A549 (cell line): ENCODE measurements at regions not wholly inside any gene's neighbourhood (a gene's known extent, or its start where the extent isn't known, plus 50 kb on each side); places are given as distances from the start of the nearest gene placed in this dataset.

Experiments used
- ATAC-seq, 2 experiments: fragments of 200-7000 bp in 1 of 2; fragments of >200 bp in 1 of 2; cut with Nextera tagmentation in 1 of 2; cut with Tn5 transposase in 1 of 2; 3 replicates each; pipeline versions ENCODE4 v1.8.0 to v1.9.1; 2018 to 2020; ENCODE audit warnings: mild to moderate bottlenecking in 1 of 2, moderate library complexity in 1 of 2
- CTCF ChIA-PET: fragments of 300-600 bp; sonication (Branson Sonifier 250); formaldehyde crosslinking; extraction: SDS; loops from one replicate; lab custom pipeline; 2021; ENCODE audit warnings: antibody characterized with exemption, inconsistent platforms; lab: Yijun Ruan, JAX
- POLR2A ChIA-PET: fragments of 350-600 bp; formaldehyde crosslinking; extraction: SDS; loops from one replicate; lab custom pipeline; 2021; ENCODE audit warnings: antibody characterized with exemption, inconsistent platforms; lab: Yijun Ruan, JAX
- DNase-seq, 2 experiments: peaks; one replicate each; pipeline versions ENCODE4 v3.0.0 to v3.0.0-alpha.2; 2011 to 2016; ENCODE audit warnings: low read depth in 1 of 2, low spot score in 1 of 2
- FAIRE-seq: peaks from 2 replicates; lab custom pipeline; 2011; peaks lifted over from hg19 to GRCh38; lab: Jason Lieb, UNC
- H3K27ac ChIP-seq, 2 experiments: fragments of >200 bp; sonication (Bioruptor Twin); formaldehyde crosslinking; 3 replicates each; pipeline ENCODE4 v1.5.1; 2016 to 2017
- H3K4me1 ChIP-seq: fragments of >200 bp; sonication (Bioruptor Twin); formaldehyde crosslinking; 3 replicates; pipeline ENCODE4 v1.6.1; 2016
- H3K4me2 ChIP-seq: fragments of >200 bp; sonication (Bioruptor Twin); formaldehyde crosslinking; 3 replicates; pipeline ENCODE4 v1.6.1; 2016
- H3K4me3 ChIP-seq: fragments of >200 bp; sonication (Bioruptor Twin); formaldehyde crosslinking; 3 replicates; pipeline ENCODE4 v1.5.1; 2016
- H3K9me3 ChIP-seq: fragments of >200 bp; sonication (Bioruptor Twin); formaldehyde crosslinking; 3 replicates; pipeline ENCODE4 v1.6.1; 2016
- BCL3 ChIP-seq: fragments of >200 bp; sonication (Bioruptor Twin); formaldehyde crosslinking; IDR thresholded peaks from 3 replicates; pipeline ENCODE4 v1.6.1; 2016
- BHLHE40 ChIP-seq: IDR thresholded peaks from 2 replicates; pipeline ENCODE4 v1.6.1; 2012; ENCODE audit warnings: low read depth, low read length, inconsistent platforms
- CBX8 ChIP-seq: fragments of 200-600 bp; sonication (generic); IDR thresholded peaks from 2 replicates; pipeline ENCODE4 v1.6.1; 2016
- CEBPB ChIP-seq, 2 experiments: fragments of >200 bp in 1 of 2; sonication (Bioruptor Twin) in 1 of 2; formaldehyde crosslinking in 1 of 2; IDR thresholded peaks; 2 replicates each; pipeline ENCODE4 v1.6.1; 2012 to 2016
- CHD2 ChIP-seq: fragments of 150-350 bp; IDR thresholded peaks from 2 replicates; pipeline ENCODE4 v1.6.1; 2014; ENCODE audit warnings: low read length; ENCODE audit not compliant: partially characterized antibody
- ELK1 ChIP-seq: fragments of 150-350 bp; IDR thresholded peaks from 2 replicates; pipeline ENCODE4 v1.6.1; 2014; ENCODE audit warnings: low read depth, mild to moderate bottlenecking, low read length
- ESRRA ChIP-seq: fragments of 150-350 bp; IDR thresholded peaks from 2 replicates; pipeline ENCODE4 v1.6.1; 2014; ENCODE audit warnings: mild to moderate bottlenecking, low read length, borderline replicate concordance
- FOSL2 ChIP-seq, 2 experiments: fragments of 450-650 bp in 1 of 2; fragments of >200 bp in 1 of 2; sonication (Bioruptor Twin) in 1 of 2; formaldehyde crosslinking; IDR thresholded peaks; 2 replicates each; pipeline versions ENCODE4 v1.5.0 to v1.6.1; 2016 to 2020; ENCODE audit warnings: mild to moderate bottlenecking in 1 of 2, moderate library complexity in 1 of 2
- HOXA7 ChIP-seq: fragments of 250-450 bp; sonication (Bioruptor Pico); IDR thresholded peaks from 2 replicates; pipeline ENCODE4 v1.5.0; 2020; ENCODE audit warnings: mild to moderate bottlenecking, moderate library complexity
- HOXB5 ChIP-seq: fragments of 250-450 bp; sonication (Bioruptor Pico); IDR thresholded peaks from 2 replicates; pipeline ENCODE4 v1.5.0; 2020; ENCODE audit warnings: mild to moderate bottlenecking, moderate library complexity
- JUN ChIP-seq, 2 experiments: fragments of >200 bp; sonication (Bioruptor Twin); formaldehyde crosslinking; IDR thresholded peaks; 2 replicates in 1 of 2; 3 replicates in 1 of 2; pipeline ENCODE4 v1.6.1; 2016 to 2017
- JUNB ChIP-seq: fragments of >200 bp; sonication (Bioruptor Twin); formaldehyde crosslinking; IDR thresholded peaks from 2 replicates; pipeline ENCODE4 v1.6.1; 2016
- KDM1A ChIP-seq: fragments of 200-600 bp; sonication (generic); IDR thresholded peaks from 2 replicates; pipeline ENCODE4 v1.6.1; 2016; ENCODE audit warnings: low read depth, mild to moderate bottlenecking
- MAFK ChIP-seq: fragments of 450-650 bp; IDR thresholded peaks from 2 replicates; pipeline ENCODE4 v1.6.1; 2014; ENCODE audit not compliant: partially characterized antibody
- MAX ChIP-seq: IDR thresholded peaks from 2 replicates; pipeline ENCODE4 v1.6.1; 2012
- NPAS2 ChIP-seq: fragments of 250-450 bp; sonication (Bioruptor Pico); IDR thresholded peaks from 2 replicates; pipeline ENCODE4 v1.8.0; 2022; ENCODE audit warnings: mild to moderate bottlenecking, moderate library complexity, borderline replicate concordance
- PBX3 ChIP-seq: IDR thresholded peaks from 2 replicates; pipeline ENCODE4 v1.6.1; 2012
- RFX5 ChIP-seq: fragments of 450-650 bp; IDR thresholded peaks from 2 replicates; pipeline ENCODE4 v1.7.1; 2014; ENCODE audit warnings: antibody characterized with exemption, mild to moderate bottlenecking, moderate library complexity
- SREBF2 ChIP-seq: fragments of 450-650 bp; IDR thresholded peaks from 2 replicates; pipeline ENCODE4 v1.6.1; 2014; ENCODE audit warnings: mild to moderate bottlenecking, moderate library complexity
- ZFP36 ChIP-seq: fragments of 450-650 bp; IDR thresholded peaks from 2 replicates; pipeline ENCODE4 v1.6.1; 2014; ENCODE audit warnings: borderline replicate concordance; ENCODE audit not compliant: partially characterized antibody
- WGBS: methylation state at CpG from one replicate; pipeline ENCODE4 v1.1.6; 2017; ENCODE audit errors: missing lambda C conversion rate; 5-methylcytosine and 5-hydroxymethylcytosine counted together

- ATAC-seq (no peak), DNase-seq (no peak), FAIRE-seq (no peak)
- TF ChIP-seq CEBPB (IDR thresholded peaks at IDR 0.05) = no peak
- TF ChIP-seq BCL3 = no peak
- TF ChIP-seq JUNB = no peak
- no peak for TF ChIP-seq CBX8
- TF ChIP-seq PBX3 = no peak
- no peak for TF ChIP-seq JUN (IDR thresholded peaks at IDR 0.05)
- Histone ChIP-seq H3K4me2 (peak overlapping the region; percentile 88), H3K4me3 (peak overlapping the region; percentile 52), H3K4me1 (peaks cover 82% of the 10 kb centered on the region), H3K27ac (peak overlapping the region; percentile 86 to 87), H3K9me3 (no peaks in the 10 kb centered on the region)
- POLR2A ChIA-PET = interaction anchor here (1.0 to 2.8 kb wide), 3 partner anchors 10 to 36 kb away, joined by 4 to 15 read pairs (median 6); no protein-coding TSS in a partner anchor
- CTCF ChIA-PET = interaction anchor here (0.9 to 9.2 kb wide), 11 partner anchors 9 to 100 kb away, joined by 3 to 114 read pairs (median 5); no protein-coding TSS in a partner anchor
- WGBS = 15% methylated on average over 2 of the region's 2 CpGs
Observed at GRCh38 chr7:130940326-130940725, 206.3 kb upstream of the KLF14 start.

GRCh38 chr7:130940907-130941306, 206.9 kb upstream of the KLF14 start:
- WGBS = under 1% methylated on average over 7 of the region's 7 CpGs
- DNase-seq = no peak

More at GRCh38 chr7:130940907-130941306, 206.9 kb upstream of the KLF14 start:
- peak overlapping the region; percentile 88 for H3K4me2 ChIP-seq
- CTCF ChIA-PET = interaction anchor here (0.8 to 9.2 kb wide), 9 partner anchors 9 to 100 kb away, joined by 3 to 114 read pairs (median 7); no protein-coding TSS in a partner anchor
- POLR2A ChIA-PET = interaction anchor here (0.7 to 2.8 kb wide), 4 partner anchors 11 to 37 kb away, joined by 3 to 15 read pairs (median 6); no protein-coding TSS in a partner anchor
- peak overlapping the region; percentile 86 to 87 for H3K27ac ChIP-seq
- peak in 1 of 2 experiments; percentile 18; a peak in 3 of 6 replicates for ATAC-seq
- peak overlapping the region; percentile 52 for H3K4me3 ChIP-seq
- no peak for TF ChIP-seq FOSL2 (IDR thresholded peaks at IDR 0.05)
- no peak for TF ChIP-seq FOSL2 (CRISPR knock-in tag; IDR thresholded peaks at IDR 0.05)
- TF ChIP-seq BHLHE40 = no peak
- TF ChIP-seq CHD2 = no peak
- TF ChIP-seq ZFP36 = no peak
- TF ChIP-seq MAX = no peak
- no peak for TF ChIP-seq JUNB
- no peak for TF ChIP-seq HOXA7
- TF ChIP-seq NPAS2 (CRISPR knock-in tag) = no peak
- TF ChIP-seq ELK1 = no peak
- no peak for TF ChIP-seq ESRRA
- TF ChIP-seq BCL3 = no peak
- no peak for TF ChIP-seq KDM1A
- TF ChIP-seq RFX5 = no peak
- TF ChIP-seq MAFK = no peak
- TF ChIP-seq HOXB5 = no peak
- TF ChIP-seq SREBF2 = no peak
- FAIRE-seq = peak; percentile 43
- peaks cover 82% of the 10 kb centered on the region for H3K4me1 ChIP-seq
- H3K9me3 ChIP-seq = no peaks in the 10 kb centered on the region
